Cerebellar cortex (tissue), 1 donor: ENCODE measurements at regions not wholly inside any gene's neighbourhood (a gene's known extent, or its start where the extent isn't known, plus 50 kb on each side); places are given as distances from the start of the nearest gene placed in this dataset.

Experiments
- DNase-seq: peaks from one replicate; pipeline ENCODE4 v3.0.0-alpha.2; 2015; ENCODE audit warnings: low spot score

- no peak for DNase-seq
Measured at GRCh38 chr10:90403211-90404000, 454.4 kb downstream of the HTR7 start.

DNA sequence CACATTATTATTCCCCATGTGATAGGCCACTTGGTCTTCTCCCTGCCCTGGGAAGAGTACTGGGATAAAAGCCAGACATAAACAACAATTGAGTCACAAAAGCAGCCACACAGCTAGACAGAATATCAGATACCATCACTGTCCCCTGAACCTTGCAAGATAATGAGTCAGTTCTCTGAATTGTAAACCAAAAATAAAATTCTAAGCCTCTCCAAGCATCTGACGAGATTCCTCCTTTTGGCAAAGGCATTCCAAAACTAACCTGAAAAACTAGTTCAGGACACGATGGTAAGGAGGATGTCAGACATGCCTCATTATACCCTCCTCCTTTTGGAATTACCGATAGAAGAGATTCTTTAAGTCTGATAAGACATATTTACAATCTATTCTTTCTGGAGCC lies 450.7 kb downstream of the HTR7 start:
- no peak for DNase-seq

DNA sequence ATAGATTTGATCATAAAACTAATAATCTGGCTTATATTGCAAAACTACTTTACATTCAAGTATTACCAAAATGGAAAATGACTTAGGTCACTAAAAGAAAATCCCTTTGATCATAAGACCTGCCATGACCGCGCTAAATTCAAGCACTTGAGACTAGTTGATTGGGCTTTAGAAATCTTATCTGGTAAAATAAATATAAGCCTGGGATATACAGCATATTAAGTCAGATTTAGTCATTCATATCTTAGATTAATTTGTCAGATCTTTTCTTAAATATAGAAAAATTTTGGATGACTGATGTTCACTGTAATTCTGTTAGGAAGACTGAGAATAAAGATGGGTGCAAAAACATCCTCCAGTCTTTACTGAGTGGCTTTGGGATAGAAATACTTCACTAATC lies 450.0 kb downstream of the HTR7 start:
- DNase-seq: no peak

GRCh38 chr10:90412582-90412981 lies 445.3 kb downstream of the HTR7 start:
- no peak for DNase-seq

DNA sequence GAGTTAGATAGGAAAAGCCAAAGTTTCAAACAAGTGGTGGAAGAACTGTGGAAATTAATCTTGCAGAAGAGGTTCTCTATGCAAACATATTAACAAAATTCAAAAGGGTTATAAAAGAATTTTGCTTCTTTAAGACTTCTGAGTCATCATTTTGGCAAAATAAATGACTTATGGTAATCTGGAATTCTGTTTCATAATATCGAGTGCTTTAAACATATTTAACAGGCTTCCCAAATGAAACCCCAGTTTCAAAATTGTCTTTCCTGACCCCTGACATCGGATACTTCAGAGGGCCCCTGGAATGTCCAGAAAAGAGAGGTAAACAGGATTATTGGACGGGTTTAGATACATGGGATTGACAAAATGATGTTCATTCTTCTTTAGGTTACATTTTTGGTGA lies 444.6 kb downstream of the HTR7 start:
- DNase-seq: no peak

DNA sequence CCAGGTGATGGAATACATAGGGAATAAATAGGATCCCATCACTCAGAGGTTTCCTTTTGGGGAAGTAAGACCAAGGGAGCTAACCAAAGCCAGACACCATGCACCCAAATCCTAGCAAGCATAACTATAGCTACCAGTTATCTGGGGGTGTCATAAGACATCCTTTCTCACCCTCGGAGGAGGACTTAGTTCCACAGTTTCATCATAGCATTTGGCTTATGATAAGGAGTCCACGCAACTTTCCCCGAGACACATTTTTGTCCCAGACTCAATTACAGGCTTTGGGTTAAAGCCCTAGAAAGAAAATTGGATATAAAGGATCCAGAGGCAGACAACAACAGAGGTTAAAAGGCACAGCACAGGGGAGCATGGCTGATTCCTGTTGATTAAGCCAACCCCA lies 442.9 kb downstream of the HTR7 start:
- DNase-seq: no peak

DNA sequence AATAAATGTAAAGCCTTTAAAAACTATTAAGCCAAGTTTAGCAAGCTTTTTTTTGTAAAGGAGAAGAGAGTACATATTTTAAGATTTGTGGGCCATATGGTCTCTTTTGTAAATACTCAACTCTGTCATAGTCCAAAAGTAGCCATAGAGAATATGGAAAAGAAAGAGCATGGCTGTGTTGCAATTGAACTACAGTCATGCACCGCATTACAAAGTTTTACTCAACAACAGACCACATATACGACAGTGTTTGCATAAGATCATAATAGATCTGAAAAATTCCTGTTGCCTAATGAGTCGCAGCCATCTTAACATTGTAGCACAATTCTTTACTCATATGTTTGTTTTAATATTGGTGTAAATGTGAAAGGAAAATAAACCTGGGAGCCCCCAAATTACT lies 440.8 kb downstream of the HTR7 start:
- no peak for DNase-seq

GRCh38 chr10:90417476-90418210 lies 440.2 kb downstream of the HTR7 start:
- no peak for DNase-seq

DNA sequence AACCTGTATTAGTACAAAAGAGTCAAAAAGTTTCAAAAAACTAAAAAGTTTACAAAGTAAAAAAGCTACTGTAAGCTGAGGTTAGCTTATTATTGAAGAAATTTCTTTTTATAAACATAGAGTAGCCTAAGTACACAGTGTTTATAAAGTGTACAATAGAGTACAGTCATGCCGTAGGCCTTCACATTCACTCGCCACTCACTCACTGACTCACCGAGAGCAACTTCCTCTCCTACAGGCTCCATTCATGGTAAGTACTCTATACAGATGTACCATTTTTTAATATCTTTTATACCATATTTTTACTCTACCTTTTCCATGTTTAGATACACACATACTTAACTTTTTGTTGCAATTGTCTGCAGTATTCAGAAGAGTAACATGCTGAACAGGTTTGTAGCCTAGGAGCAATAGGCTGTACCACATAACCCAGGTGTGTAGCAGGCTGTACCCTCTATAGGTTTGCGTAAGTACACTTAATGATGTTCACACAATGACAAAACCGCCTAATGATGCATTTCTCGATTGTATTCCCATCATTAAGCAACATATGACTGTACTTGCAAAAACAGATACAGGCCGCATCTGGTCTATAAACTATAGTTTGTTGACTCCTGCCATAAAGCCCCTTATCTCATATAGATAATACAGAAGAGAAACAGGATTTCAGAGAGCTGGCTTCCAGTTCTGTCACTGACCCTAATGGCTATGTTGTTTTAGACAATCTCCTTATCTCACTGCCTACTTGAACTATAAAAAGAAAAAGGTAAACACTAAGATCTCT lies 438.8 kb downstream of the HTR7 start:
- no peak for DNase-seq

- no peak for DNase-seq
Measured at GRCh38 chr10:90420637-90421318, 437.1 kb downstream of the HTR7 start.

DNA sequence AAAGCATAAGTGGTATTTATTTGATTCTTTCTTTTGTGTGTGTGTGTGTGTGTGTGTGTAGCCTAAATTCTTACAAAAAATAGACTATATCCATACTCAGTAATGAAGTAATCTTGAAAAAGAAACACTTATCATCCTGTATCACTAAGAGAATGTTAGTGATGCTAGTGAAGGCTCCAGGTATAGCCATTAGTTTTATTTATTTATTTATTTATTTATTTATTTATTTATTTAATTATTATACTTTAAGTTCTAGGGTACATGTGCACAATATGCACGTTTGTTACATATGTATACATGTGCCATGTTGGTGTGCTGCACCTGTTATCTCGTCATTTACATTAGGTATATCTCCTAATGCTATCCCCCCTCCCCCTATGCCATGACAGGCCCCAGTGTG lies 436.0 kb downstream of the HTR7 start:
- DNase-seq: no peak

DNA sequence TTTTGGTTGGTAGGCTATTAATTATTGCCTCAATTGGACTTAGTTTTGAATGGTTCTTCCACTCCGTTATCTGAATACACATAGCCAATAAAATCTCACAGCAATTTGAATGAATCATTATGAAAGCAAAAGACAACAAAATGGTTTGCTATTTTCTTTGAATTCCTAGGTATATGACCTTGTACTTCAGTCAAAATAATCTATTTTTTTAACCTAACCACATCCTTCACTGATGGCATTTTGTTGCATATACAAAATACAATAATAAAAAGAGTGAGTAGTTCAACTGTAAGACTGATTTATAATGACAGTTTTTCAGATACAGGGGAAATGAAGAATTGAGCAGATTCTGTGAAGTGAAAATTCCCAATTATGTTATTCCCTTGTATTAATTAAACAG lies 433.1 kb downstream of the HTR7 start:
- no peak for DNase-seq

GRCh38 chr10:90430186-90430585 lies 427.7 kb downstream of the HTR7 start:
- DNase-seq: no peak

DNA sequence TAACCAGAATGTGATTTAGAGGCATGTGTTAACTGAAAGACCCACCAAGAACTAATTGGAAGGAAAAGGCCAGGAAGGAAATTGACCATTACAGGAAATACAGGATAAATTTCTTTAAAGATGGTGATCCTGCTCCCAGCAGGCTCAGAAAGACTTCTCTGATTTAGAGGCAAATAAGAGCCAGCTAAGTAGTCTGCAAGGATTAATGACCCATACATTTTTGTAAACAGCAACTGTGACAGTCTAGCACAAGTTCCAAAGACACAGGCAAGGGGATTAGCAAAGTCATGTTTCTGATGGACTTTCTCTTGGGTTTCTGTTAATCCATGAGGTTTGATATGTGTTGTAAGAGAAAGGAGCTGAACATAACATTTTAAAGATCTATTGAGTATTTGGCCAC lies 425.0 kb downstream of the HTR7 start:
- no peak for DNase-seq

GRCh38 chr10:90435296-90435695 lies 422.5 kb downstream of the HTR7 start:
- DNase-seq: no peak

GRCh38 chr10:90437452-90437851 lies 420.4 kb downstream of the HTR7 start:
- DNase-seq: no peak

DNA sequence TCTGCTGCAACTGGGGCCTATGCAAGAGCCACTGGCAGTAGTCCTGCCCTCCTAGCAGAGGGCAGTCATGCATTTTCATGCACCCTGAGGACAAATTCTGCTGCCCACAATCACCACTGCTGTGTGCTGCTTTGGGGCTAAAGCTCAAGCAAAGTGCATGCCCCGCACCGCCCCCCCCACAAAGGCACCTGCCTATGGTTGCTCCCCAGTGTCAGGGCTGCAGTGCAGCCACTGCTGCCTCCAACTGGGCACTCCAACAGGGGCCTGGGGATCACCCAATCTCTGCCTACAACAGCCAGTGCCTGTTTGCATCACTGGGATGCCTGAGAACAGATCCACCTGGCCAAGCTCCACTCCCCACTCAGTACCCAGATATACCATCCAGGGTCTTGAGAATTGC lies 417.0 kb downstream of the HTR7 start:
- no peak for DNase-seq

DNA sequence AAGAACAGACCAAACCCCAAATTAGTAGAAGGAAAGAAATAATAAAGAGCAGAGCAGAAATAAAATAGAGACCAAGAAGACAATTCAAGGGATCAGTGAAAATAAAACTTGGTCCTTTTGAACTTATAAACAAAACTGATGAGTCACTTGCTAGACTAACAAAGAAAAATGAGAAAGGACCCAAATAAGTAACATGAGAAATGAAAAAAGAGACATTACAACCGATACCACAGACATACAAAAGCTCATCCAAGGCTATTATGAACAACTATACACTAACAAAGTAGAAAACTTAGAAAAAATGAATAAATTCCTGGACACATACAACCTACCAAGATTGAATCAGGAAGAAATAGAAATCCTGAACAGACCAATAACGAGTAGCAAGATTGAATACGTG lies 414.5 kb downstream of the HTR7 start:
- DNase-seq: no peak

- no peak for DNase-seq
Measured at GRCh38 chr10:90447831-90448230, 410.0 kb downstream of the HTR7 start.

GRCh38 chr10:90450797-90451196 lies 407.0 kb downstream of the HTR7 start:
- DNase-seq: no peak

DNA sequence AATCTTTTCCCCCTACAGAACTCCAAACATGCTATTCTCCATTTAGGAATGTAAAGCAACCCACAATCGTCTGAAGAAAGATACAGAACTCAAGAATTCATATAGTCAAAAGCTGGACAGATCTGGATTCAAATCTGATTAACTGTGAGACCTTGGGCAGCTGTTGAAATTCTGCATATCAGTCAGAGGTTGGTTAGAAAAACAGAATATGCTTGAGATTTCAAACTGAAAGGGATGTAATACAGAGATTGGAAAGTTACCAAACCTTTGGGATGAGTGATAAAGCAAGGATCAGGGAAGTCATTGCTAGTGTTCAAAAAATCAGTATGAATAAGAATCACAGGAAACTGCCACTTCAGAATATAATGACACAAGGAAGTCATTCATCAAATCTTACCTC lies 406.6 kb downstream of the HTR7 start:
- no peak for DNase-seq

- no peak for DNase-seq
Measured at GRCh38 chr10:90458054-90458453, 399.8 kb downstream of the HTR7 start.
